Tibial nerve (tissue), 4 donors: ENCODE measurements at regions not wholly inside any gene's neighbourhood (a gene's known extent, or its start where the extent isn't known, plus 50 kb on each side); places are given as distances from the start of the nearest gene placed in this dataset.

Experiments
- DNase-seq, 2 donors: peaks; one replicate each; pipeline ENCODE4 v3.0.0-alpha.2; 2019; ENCODE audit warnings: low spot score in 2 of 2
- H3K27ac ChIP-seq, 4 donors: fragments of 200-600 bp; sonication (generic) in 3 of 4; one replicate each; pipeline ENCODE4 v1.5.1; 2017 to 2019; ENCODE audit warnings: mild to moderate bottlenecking in 1 of 4
- H3K27me3 ChIP-seq, 2 donors: fragments of 200-600 bp; sonication (generic) in 1 of 2; one replicate each; pipeline versions ENCODE4 v1.5.1 to v1.6.0; 2017 to 2019
- H3K36me3 ChIP-seq, 3 donors: fragments of 200-600 bp; sonication (generic); one replicate each; pipeline ENCODE4 v1.5.1; 2018 to 2019
- H3K4me1 ChIP-seq, 4 donors: fragments of 200-600 bp; sonication (generic) in 3 of 4; one replicate each; pipeline ENCODE4 v1.5.1; 2017 to 2019
- H3K4me3 ChIP-seq, 4 donors: fragments of 200-600 bp; sonication (generic) in 3 of 4; one replicate each; pipeline ENCODE4 v1.5.1; 2017 to 2019; ENCODE audit warnings: mild to moderate bottlenecking in 1 of 4, moderate library complexity in 1 of 4
- H3K9me3 ChIP-seq, 4 donors: fragments of 200-600 bp; sonication (generic) in 3 of 4; one replicate each; pipeline ENCODE4 v1.5.1; 2017 to 2019
- CTCF ChIP-seq, 5 experiments: fragments of 200-600 bp in 3 of 5; fragments of 450-650 bp in 2 of 5; sonication (generic) in 3 of 5; IDR thresholded peaks; one replicate each; pipeline ENCODE4 v1.5.1; 2016 to 2019; ENCODE audit warnings: antibody characterized with exemption in 5 of 5, mild to moderate bottlenecking in 3 of 5, moderate library complexity in 2 of 5
- EP300 ChIP-seq, 2 donors: sonication (generic); formaldehyde crosslinking; IDR thresholded peaks; one replicate each; pipeline ENCODE4 v1.6.1; 2017; ENCODE audit warnings: antibody characterized with exemption in 2 of 2, mild to moderate bottlenecking in 1 of 2
- POLR2A ChIP-seq, 2 donors: fragments of 450-650 bp; IDR thresholded peaks; one replicate each; pipeline ENCODE4 v1.6.1; 2017; ENCODE audit warnings: antibody characterized with exemption in 2 of 2, mild to moderate bottlenecking in 2 of 2, moderate library complexity in 2 of 2
- WGBS, 2 donors: methylation state at CpG; one replicate each; pipeline ENCODE4 v1.1.5; 2018; 5-methylcytosine and 5-hydroxymethylcytosine counted together

- TF ChIP-seq POLR2A (IDR thresholded peaks at IDR 0.05) (no peak), CTCF (IDR thresholded peaks at IDR 0.05) (peak in 1 of 5 experiments; percentile 20), EP300 (IDR thresholded peaks at IDR 0.05) (peak in 1 of 2 donors; percentile 45)
- 56 to 57% methylated on average over 4 of the region's 4 CpGs for WGBS, 2 donors
- peaks cover 0 to 32% (median 22%) of the 10 kb centered on the region in 4 donors for H3K4me1 ChIP-seq
- H3K27me3 ChIP-seq, result no peaks in the 10 kb centered on the region
- H3K4me3 ChIP-seq, result no peak overlapping the region
- peak overlapping the region in 2 of 4 donors; percentile 14 to 56 for H3K27ac ChIP-seq
- H3K36me3 ChIP-seq, result no peaks in the 10 kb centered on the region
- DNase-seq, result peak in 1 of 2 donors; percentile 30
- H3K9me3 ChIP-seq, result no peaks in the 10 kb centered on the region
These were observed 241.0 kb upstream of the ATP2B1 start for GRCh38 chr12:89949457-89950195.

- H3K4me3 ChIP-seq, result no peak overlapping the region
- WGBS, 2 donors, result 88 to 92% methylated on average over 1 of the region's 1 CpG
- peaks cover 0 to 32% (median 22%) of the 10 kb centered on the region in 4 donors for H3K4me1 ChIP-seq
- no peaks in the 10 kb centered on the region for H3K36me3 ChIP-seq
- DNase-seq, result no peak
- H3K27me3 ChIP-seq, result no peaks in the 10 kb centered on the region
- TF ChIP-seq POLR2A (IDR thresholded peaks at IDR 0.05), result no peak
- TF ChIP-seq CTCF (IDR thresholded peaks at IDR 0.05), result no peak
- no peak for TF ChIP-seq EP300 (IDR thresholded peaks at IDR 0.05)
- peak overlapping the region in 3 of 4 donors; percentile 20 to 56 (median 32) for H3K27ac ChIP-seq
- no peaks in the 10 kb centered on the region for H3K9me3 ChIP-seq
These were observed 239.9 kb upstream of the ATP2B1 start for GRCh38 chr12:89948271-89949175.

GRCh38 chr12:89947437-89948270, 239.0 kb upstream of the ATP2B1 start:
- H3K27ac ChIP-seq, result peak overlapping the region in 3 of 4 donors; percentile 32 to 77 (median 56)
- H3K36me3 ChIP-seq, result no peaks in the 10 kb centered on the region
- no peak overlapping the region for H3K4me3 ChIP-seq
- DNase-seq, result no peak
- WGBS, 2 donors, result 36 to 45% methylated on average over 5 of the region's 5 CpGs
- TF ChIP-seq POLR2A (IDR thresholded peaks at IDR 0.05), result no peak
- TF ChIP-seq CTCF (IDR thresholded peaks at IDR 0.05), result no peak
- no peak for TF ChIP-seq EP300 (IDR thresholded peaks at IDR 0.05)
- no peaks in the 10 kb centered on the region for H3K9me3 ChIP-seq
- no peaks in the 10 kb centered on the region for H3K27me3 ChIP-seq
- H3K4me1 ChIP-seq, result peaks cover 0 to 32% (median 22%) of the 10 kb centered on the region in 4 donors

- H3K4me3 ChIP-seq, result no peak overlapping the region
- 82 to 86% methylated on average over 6 of the region's 6 CpGs for WGBS, 2 donors
- peaks cover 0 to 32% (median 22%) of the 10 kb centered on the region in 4 donors for H3K4me1 ChIP-seq
- no peak for TF ChIP-seq EP300 (IDR thresholded peaks at IDR 0.05)
- TF ChIP-seq CTCF (IDR thresholded peaks at IDR 0.05), result no peak
- no peak for TF ChIP-seq POLR2A (IDR thresholded peaks at IDR 0.05)
- H3K9me3 ChIP-seq, result no peaks in the 10 kb centered on the region
- no peaks in the 10 kb centered on the region for H3K36me3 ChIP-seq
- H3K27me3 ChIP-seq, result no peaks in the 10 kb centered on the region
- no peak for DNase-seq
- H3K27ac ChIP-seq, result no peak overlapping the region
These were observed 238.0 kb upstream of the ATP2B1 start for GRCh38 chr12:89946518-89947135.
